Endothelial cell (in vitro differentiated cells): ENCODE measurements at regions not wholly inside any gene's neighbourhood (a gene's known extent, or its start where the extent isn't known, plus 50 kb on each side); places are given as distances from the start of the nearest gene placed in this dataset.

Experiments
- DNase-seq: peaks from one replicate; pipeline ENCODE4 v3.0.0; 2021; ENCODE audit warnings: low spot score
- H3K27ac Mint-ChIP-seq: one replicate; pipeline ENCODE4 v1.8.0; 2021; ENCODE audit warnings: mixed read lengths, inconsistent platforms; ENCODE audit not compliant: unreplicated experiment
- H3K27me3 Mint-ChIP-seq: one replicate; pipeline ENCODE4 v1.8.0; 2021; ENCODE audit warnings: mild to moderate bottlenecking, moderate library complexity, mixed read lengths, inconsistent platforms; ENCODE audit not compliant: unreplicated experiment
- H3K36me3 Mint-ChIP-seq: one replicate; pipeline ENCODE4 v1.8.0; 2021; ENCODE audit warnings: mild to moderate bottlenecking, low read depth, mixed read lengths, inconsistent platforms; ENCODE audit not compliant: unreplicated experiment
- H3K4me1 Mint-ChIP-seq: one replicate; pipeline ENCODE4 v1.8.0; 2021; ENCODE audit warnings: mild to moderate bottlenecking, mixed read lengths, inconsistent platforms; ENCODE audit not compliant: unreplicated experiment
- H3K4me3 Mint-ChIP-seq: one replicate; pipeline ENCODE4 v1.8.0; 2021; ENCODE audit warnings: mild to moderate bottlenecking, mixed read lengths, inconsistent platforms; ENCODE audit not compliant: unreplicated experiment
- H3K9me3 Mint-ChIP-seq: one replicate; pipeline ENCODE4 v1.8.0; 2021; ENCODE audit warnings: mixed read lengths, inconsistent platforms; ENCODE audit not compliant: unreplicated experiment
- CTCF ChIP-seq: fragments of 200-600 bp; sonication (generic); IDR thresholded peaks from one replicate; pipeline ENCODE4 v1.5.0; 2021; ENCODE audit warnings: antibody characterized with exemption; ENCODE audit not compliant: unreplicated experiment

GRCh38 chr9:134272302-134273023, 53.8 kb upstream of the RXRA start:
- H3K4me3 Mint-ChIP-seq: no peak overlapping the region
- H3K36me3 Mint-ChIP-seq: no peaks in the 10 kb centered on the region
- no peaks in the 10 kb centered on the region for H3K4me1 Mint-ChIP-seq
- no peak for DNase-seq
- H3K27ac Mint-ChIP-seq: no peak overlapping the region
- no peak for TF ChIP-seq CTCF
- H3K9me3 Mint-ChIP-seq: no peaks in the 10 kb centered on the region
- peaks cover 9% of the 10 kb centered on the region for H3K27me3 Mint-ChIP-seq

GRCh38 chr9:134273647-134274046, 52.6 kb upstream of the RXRA start:
- H3K27me3 Mint-ChIP-seq: peaks cover 7% of the 10 kb centered on the region

GRCh38 chr9:134275375-134275774, 50.9 kb upstream of the RXRA start:
- no peak for TF ChIP-seq CTCF
- Mint-ChIP-seq H3K27ac (no peak overlapping the region), H3K4me3 (no peak overlapping the region), H3K9me3 (no peaks in the 10 kb centered on the region), H3K27me3 (peaks cover 6% of the 10 kb centered on the region), H3K4me1 (no peaks in the 10 kb centered on the region), H3K36me3 (no peaks in the 10 kb centered on the region)
- no peak for DNase-seq

More at GRCh38 chr9:134273647-134274046, 52.6 kb upstream of the RXRA start:
- TF ChIP-seq CTCF: no peak
- H3K9me3 Mint-ChIP-seq: no peaks in the 10 kb centered on the region
- no peaks in the 10 kb centered on the region for H3K4me1 Mint-ChIP-seq
- no peak overlapping the region for H3K4me3 Mint-ChIP-seq
- DNase-seq: no peak
- no peak overlapping the region for H3K27ac Mint-ChIP-seq
- no peaks in the 10 kb centered on the region for H3K36me3 Mint-ChIP-seq

GRCh38 chr9:134276453-134277245, 49.6 kb upstream of the RXRA start:
- no peak for TF ChIP-seq CTCF
- Mint-ChIP-seq H3K27ac (no peak overlapping the region), H3K4me1 (no peaks in the 10 kb centered on the region), H3K9me3 (no peaks in the 10 kb centered on the region), H3K4me3 (no peak overlapping the region), H3K27me3 (peaks cover 9% of the 10 kb centered on the region), H3K36me3 (no peaks in the 10 kb centered on the region)
- no peak for DNase-seq
